ENCODE measurements at regions not wholly inside any gene's neighbourhood (a gene's known extent, or its start where the extent isn't known, plus 50 kb on each side); places are given as distances from the start of the nearest gene placed in this dataset.

DNA sequence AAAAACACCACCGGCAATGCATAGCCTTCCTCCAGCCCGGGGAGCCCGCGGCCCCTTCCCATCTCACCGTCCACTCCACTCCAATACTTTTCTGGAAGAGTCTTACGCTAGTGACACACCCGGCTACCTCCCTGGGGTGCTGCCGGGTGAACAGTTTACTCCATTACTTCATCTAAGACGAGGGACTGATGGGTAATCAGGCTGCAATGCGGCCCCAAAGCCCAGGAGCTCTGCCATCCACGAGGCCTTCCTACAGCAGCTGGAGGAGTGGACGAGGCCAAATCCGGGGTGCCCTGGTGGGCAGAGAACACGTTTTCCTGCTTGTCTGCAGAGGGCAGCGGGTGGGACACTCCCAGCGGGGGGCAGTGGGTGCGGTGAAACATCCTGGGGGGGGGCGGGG lies 356.2 kb upstream of the SHH start:
- TF ChIP-seq EZH2 (IDR thresholded peaks at IDR 0.05; ENCODE audit: insufficient read depth, poor library complexity, severe bottlenecking) (no peak), EZH2phosphoT487 (IDR thresholded peaks at IDR 0.05; ENCODE audit: insufficient read depth, low read depth) (no peak)

Measured in GM23248 (cell line).